Subcutaneous abdominal adipose tissue (tissue), 5 donors: ENCODE measurements at regions not wholly inside any gene's neighbourhood (a gene's known extent, or its start where the extent isn't known, plus 50 kb on each side); places are given as distances from the start of the nearest gene placed in this dataset.

Source experiments
- H3K27ac ChIP-seq: one replicate; pipeline ENCODE4 v1.7.0; 2013; ENCODE audit warnings: low read depth, mild to moderate bottlenecking, inconsistent platforms, low read length, moderate library complexity
- H3K27me3 ChIP-seq, 5 donors: one replicate each; pipeline ENCODE4 v1.7.0; 2013; ENCODE audit warnings: low read length in 5 of 5, inconsistent platforms in 1 of 5; ENCODE audit not compliant: control insufficient read depth in 5 of 5, insufficient read depth in 4 of 5
- H3K36me3 ChIP-seq, 5 donors: one replicate each; pipeline ENCODE4 v1.7.0; 2013; ENCODE audit warnings: low read length in 5 of 5; ENCODE audit not compliant: control insufficient read depth in 5 of 5, insufficient read depth in 5 of 5
- H3K4me1 ChIP-seq, 5 donors: one replicate each; pipeline ENCODE4 v1.7.0; 2013; ENCODE audit warnings: low read length in 5 of 5, mild to moderate bottlenecking in 3 of 5, moderate library complexity in 1 of 5; ENCODE audit not compliant: control insufficient read depth in 5 of 5, insufficient read depth in 5 of 5
- H3K4me3 ChIP-seq, 5 donors: one replicate each; pipeline ENCODE4 v1.7.0; 2013; ENCODE audit warnings: low read length in 5 of 5, low read depth in 1 of 5
- H3K9ac ChIP-seq, 5 donors: one replicate each; pipeline ENCODE4 v1.7.0; 2013; ENCODE audit warnings: low read length in 5 of 5, mild to moderate bottlenecking in 4 of 5, moderate library complexity in 3 of 5
- H3K9me3 ChIP-seq, 5 donors: one replicate each; pipeline ENCODE4 v1.7.0; 2013; ENCODE audit warnings: low read length in 5 of 5; ENCODE audit not compliant: control insufficient read depth in 5 of 5
- donor health status: healthy.
- donor health status: healthy.
- donor health status: healthy.
- donor health status: healthy.
- donor health status: healthy.

DNA sequence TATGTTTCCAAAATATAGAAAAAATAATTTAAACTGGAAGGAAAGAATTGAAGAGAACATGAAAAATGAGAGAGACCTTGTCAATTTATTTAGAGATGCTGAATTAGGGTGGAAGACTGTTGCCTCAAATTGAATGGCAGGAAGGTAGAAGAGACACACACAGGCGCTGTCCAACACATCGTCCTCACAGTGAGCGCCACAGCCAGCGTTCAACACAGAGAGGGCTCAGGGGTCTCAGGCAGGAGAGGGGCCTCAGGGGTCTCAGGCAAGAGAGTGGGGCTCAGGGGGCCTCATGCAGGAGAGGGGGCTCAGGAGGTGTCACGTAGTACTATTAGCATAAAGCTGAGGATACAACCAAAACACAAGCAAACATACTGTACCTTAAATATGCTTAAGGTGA lies 65.7 kb downstream of the TMEM18 start:
- no peaks in the 10 kb centered on the region for H3K4me1 ChIP-seq
- H3K9me3 ChIP-seq, result no peaks in the 10 kb centered on the region
- no peak overlapping the region for H3K4me3 ChIP-seq
- H3K9ac ChIP-seq, result no peak overlapping the region
- H3K36me3 ChIP-seq, result no peaks in the 10 kb centered on the region
- peaks cover 0 to 7% (median 0%) of the 10 kb centered on the region in 5 donors for H3K27me3 ChIP-seq
- H3K27ac ChIP-seq, result no peak overlapping the region

DNA sequence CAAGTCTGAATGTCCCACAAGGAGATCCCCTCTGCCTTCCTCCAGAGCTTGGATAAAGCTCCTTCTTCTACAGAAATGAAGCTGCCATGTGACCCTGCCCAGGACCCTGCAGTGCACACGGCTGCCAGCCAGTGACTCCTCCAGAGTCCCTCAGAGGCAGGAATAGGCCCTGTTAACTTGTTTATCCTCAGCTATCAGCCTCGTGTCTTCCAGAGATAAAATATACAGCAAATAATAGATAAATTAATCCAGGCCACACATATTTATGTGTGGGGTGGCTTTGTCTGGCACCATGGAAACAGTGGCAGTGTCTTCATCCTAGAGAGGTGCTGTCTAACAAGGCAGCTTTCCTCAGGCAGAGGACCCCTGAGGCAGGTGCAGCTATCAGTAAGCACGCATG lies 66.7 kb downstream of the TMEM18 start:
- Histone ChIP-seq H3K4me1 (no peaks in the 10 kb centered on the region), H3K27me3 (peaks cover 0 to 7% (median under 1%) of the 10 kb centered on the region in 5 donors), H3K36me3 (no peaks in the 10 kb centered on the region), H3K4me3 (no peak overlapping the region), H3K9ac (no peak overlapping the region), H3K27ac (no peak overlapping the region), H3K9me3 (no peaks in the 10 kb centered on the region)

DNA sequence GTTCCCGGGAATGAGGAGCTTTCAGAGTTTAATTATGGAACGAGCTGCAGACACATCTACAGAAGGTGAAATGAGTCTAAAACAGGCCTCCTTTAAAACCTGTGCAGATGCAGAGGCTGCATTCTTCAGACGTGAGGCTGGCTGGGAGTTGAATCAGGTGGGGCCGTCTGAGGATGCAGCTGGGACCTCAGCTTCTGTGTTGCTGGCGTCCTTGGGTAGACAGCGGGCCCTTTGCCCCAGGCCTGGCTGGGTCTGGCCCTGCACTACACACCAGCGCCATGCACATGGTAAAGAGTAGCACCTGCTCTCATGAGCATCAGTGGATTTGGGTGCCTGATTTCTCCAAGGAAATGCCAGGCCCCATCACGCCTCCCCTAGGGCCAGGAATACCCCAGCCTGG lies 67.3 kb downstream of the TMEM18 start:
- Histone ChIP-seq H3K9ac (no peak overlapping the region), H3K27me3 (peaks cover 0 to 7% (median 4%) of the 10 kb centered on the region in 5 donors), H3K36me3 (no peaks in the 10 kb centered on the region), H3K9me3 (no peaks in the 10 kb centered on the region), H3K4me3 (no peak overlapping the region), H3K4me1 (no peaks in the 10 kb centered on the region), H3K27ac (no peak overlapping the region)

GRCh38 chr2:609449-609848 lies 67.8 kb downstream of the TMEM18 start:
- no peaks in the 10 kb centered on the region for H3K36me3 ChIP-seq
- H3K9ac ChIP-seq, result no peak overlapping the region
- no peaks in the 10 kb centered on the region for H3K4me1 ChIP-seq
- H3K4me3 ChIP-seq, result no peak overlapping the region
- H3K9me3 ChIP-seq, result no peaks in the 10 kb centered on the region
- no peak overlapping the region for H3K27ac ChIP-seq
- H3K27me3 ChIP-seq, result peaks cover 0 to 7% (median 4%) of the 10 kb centered on the region in 5 donors

- Histone ChIP-seq H3K9ac (no peak overlapping the region), H3K27ac (no peak overlapping the region), H3K4me3 (no peak overlapping the region), H3K9me3 (no peaks in the 10 kb centered on the region), H3K27me3 (peaks cover 0 to 7% (median 4%) of the 10 kb centered on the region in 5 donors), H3K4me1 (no peaks in the 10 kb centered on the region), H3K36me3 (no peaks in the 10 kb centered on the region)
Observed at GRCh38 chr2:608711-609110, 68.5 kb downstream of the TMEM18 start.

GRCh38 chr2:608297-608696 lies 68.9 kb downstream of the TMEM18 start:
- H3K36me3 ChIP-seq, result no peaks in the 10 kb centered on the region
- no peaks in the 10 kb centered on the region for H3K9me3 ChIP-seq
- H3K9ac ChIP-seq, result no peak overlapping the region
- H3K27ac ChIP-seq, result no peak overlapping the region
- H3K4me3 ChIP-seq, result no peak overlapping the region
- no peaks in the 10 kb centered on the region for H3K4me1 ChIP-seq
- H3K27me3 ChIP-seq, result peaks cover 0 to 7% (median 4%) of the 10 kb centered on the region in 5 donors

- H3K36me3 ChIP-seq, result no peaks in the 10 kb centered on the region
- no peaks in the 10 kb centered on the region for H3K9me3 ChIP-seq
- H3K9ac ChIP-seq, result no peak overlapping the region
- H3K4me1 ChIP-seq, result no peaks in the 10 kb centered on the region
- H3K27me3 ChIP-seq, result peaks cover 0 to 7% (median 4%) of the 10 kb centered on the region in 5 donors
- no peak overlapping the region for H3K27ac ChIP-seq
- H3K4me3 ChIP-seq, result no peak overlapping the region
Observed at GRCh38 chr2:607709-608108, 69.5 kb downstream of the TMEM18 start.

DNA sequence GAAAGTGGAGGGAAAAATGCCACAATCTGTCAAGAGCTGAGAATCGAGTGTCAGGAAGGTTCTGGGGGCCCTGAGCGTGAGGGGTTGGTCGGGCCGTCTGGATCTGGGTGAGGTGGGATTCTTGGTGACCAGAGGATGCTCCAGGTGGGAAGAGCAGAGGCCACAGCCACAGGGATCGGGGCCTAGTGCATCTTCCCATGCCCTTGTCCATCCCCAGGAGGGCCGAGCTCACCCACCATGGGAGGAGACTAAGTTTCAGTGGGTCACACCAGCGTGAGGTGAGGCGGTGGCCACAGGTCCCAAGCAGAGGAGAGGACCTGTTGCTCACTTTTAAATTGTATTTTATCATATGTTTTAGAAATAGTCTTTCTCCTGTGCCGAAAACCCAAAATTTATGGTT lies 70.0 kb downstream of the TMEM18 start:
- no peaks in the 10 kb centered on the region for H3K9me3 ChIP-seq
- H3K27me3 ChIP-seq, result peaks cover 0 to 7% (median 4%) of the 10 kb centered on the region in 5 donors
- H3K27ac ChIP-seq, result no peak overlapping the region

DNA sequence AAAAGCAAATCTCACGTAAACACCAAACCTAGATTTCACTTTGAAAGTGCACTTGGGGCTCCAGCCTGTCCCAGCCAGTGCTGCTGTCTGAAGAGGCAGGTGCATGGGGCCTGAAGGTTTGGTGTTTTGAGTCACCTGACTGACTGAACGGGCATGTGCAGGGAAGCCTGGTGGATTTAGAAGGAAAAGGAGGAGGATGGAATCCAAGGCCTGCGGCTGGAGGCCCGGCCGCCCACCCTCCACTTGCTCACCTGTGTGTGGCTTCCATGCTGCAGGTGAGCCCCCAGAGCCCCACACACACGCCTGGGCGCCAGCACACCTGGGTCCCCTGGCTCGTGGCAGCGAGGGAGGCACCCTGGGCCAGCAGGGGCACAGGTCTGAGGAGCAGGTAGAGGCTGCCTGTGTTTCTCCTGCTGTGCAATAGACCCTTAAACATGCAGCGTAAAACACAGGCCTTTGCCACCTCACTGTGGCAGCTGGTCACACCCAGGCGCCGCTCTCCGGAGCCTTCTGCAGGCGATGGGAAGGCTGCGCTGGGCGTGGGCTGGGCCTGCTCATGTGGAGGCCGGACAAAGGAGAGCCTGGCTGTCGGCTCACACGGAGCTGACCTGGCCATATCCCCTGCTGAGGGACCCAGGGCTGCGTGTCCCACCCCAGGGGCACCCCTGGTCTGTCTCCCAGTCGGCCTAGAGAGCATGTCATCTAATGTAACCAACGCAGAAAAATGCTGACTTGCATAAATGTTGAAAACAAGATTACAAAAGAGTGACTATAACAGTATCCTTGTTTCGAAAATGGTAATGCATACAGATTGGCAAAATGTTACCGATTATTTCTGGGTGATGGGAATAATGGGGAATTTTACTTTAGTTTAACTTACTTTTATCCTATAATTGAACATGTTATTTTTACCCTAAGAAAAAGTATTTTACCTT lies 71.3 kb downstream of the TMEM18 start:
- no peaks in the 10 kb centered on the region for H3K36me3 ChIP-seq
- H3K27ac ChIP-seq, result no peak overlapping the region
- H3K27me3 ChIP-seq, result peaks cover 0 to 7% (median 5%) of the 10 kb centered on the region in 5 donors
- no peak overlapping the region for H3K4me3 ChIP-seq
- no peaks in the 10 kb centered on the region for H3K9me3 ChIP-seq
- no peak overlapping the region for H3K9ac ChIP-seq
- H3K4me1 ChIP-seq, result no peaks in the 10 kb centered on the region

More for the DNA sequence above, 70.0 kb downstream of the TMEM18 start:
- Histone ChIP-seq H3K36me3 (no peaks in the 10 kb centered on the region), H3K4me3 (no peak overlapping the region), H3K9ac (no peak overlapping the region), H3K4me1 (no peaks in the 10 kb centered on the region)

DNA sequence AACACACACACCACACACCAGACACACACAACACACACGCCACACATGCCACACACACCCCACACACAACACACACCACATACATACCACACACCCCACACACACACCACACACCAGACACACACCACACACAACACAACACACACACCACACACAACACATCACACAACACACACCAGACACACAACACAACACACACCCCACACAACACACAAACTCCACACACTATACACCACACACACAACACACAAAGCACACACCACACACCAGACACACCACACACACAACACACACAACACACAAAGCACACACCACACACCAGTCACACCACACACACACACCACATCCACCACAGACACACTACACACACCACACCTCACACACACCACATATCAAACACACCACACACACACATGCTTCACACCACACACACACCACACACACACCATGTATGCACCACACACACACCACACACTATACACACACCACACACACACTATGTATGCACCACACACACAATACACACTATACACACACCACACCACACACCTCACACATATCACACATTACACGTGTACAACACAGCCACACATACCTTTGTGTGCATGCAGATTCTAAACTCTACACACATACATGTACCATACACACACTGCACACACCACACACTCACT lies 72.2 kb downstream of the TMEM18 start:
- H3K9ac ChIP-seq, result no peak overlapping the region
- H3K4me3 ChIP-seq, result no peak overlapping the region
- H3K4me1 ChIP-seq, result no peaks in the 10 kb centered on the region
- H3K36me3 ChIP-seq, result no peaks in the 10 kb centered on the region
- H3K9me3 ChIP-seq, result no peaks in the 10 kb centered on the region
- H3K27me3 ChIP-seq, result peaks cover 0 to 9% (median 6%) of the 10 kb centered on the region in 5 donors
- no peak overlapping the region for H3K27ac ChIP-seq
